NCI-H128 (cell line): ENCODE measurements at regions not wholly inside any gene's neighbourhood (a gene's known extent, or its start where the extent isn't known, plus 50 kb on each side); places are given as distances from the start of the nearest gene placed in this dataset.

Source experiments
- DNase-seq: peaks from one replicate; lab custom pipeline; 2025; ENCODE audit not compliant: unreplicated experiment; lab: John Stamatoyannopoulos, UW

- DNase-seq, result no peak
Measured at GRCh38 chrX:9191392-9191791, 157.5 kb upstream of the FAM9B start.

GRCh38 chrX:9195199-9195880 is 161.4 kb upstream of the FAM9B start:
- DNase-seq, result no peak

GRCh38 chrX:9196961-9197640 is 163.2 kb upstream of the FAM9B start:
- no peak for DNase-seq

GRCh38 chrX:9204560-9204959 is 170.6 kb upstream of the FAM9B start:
- no peak for DNase-seq

DNA sequence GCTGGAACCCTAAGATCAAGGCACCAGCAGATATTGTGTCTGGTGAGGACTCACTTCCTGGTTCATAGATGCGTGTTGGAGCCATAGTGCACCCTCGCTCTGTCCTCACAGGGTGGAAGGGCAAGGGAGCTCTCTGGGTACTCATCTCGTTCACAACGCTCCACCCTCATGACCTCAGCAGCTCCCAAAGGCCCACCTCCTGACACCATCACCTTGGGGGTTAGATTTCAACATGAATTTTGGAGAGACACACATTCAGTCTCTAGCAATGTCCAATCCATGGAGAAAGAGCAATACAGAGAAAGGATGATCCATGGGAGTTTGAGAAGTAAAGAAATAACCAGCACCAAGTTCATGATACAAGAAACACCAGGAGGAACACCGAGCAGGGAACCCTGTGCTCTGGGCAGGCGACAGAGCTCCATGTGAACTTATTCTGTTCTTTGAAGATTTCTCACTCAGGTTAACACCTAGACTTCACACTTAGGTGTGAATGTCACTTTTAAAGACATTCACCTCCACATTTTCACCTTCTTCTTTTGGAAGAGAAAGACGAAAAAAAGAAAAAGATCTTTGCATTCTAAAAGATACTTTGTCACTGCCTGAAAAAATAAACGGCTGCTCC is 171.8 kb upstream of the FAM9B start:
- no peak for DNase-seq

GRCh38 chrX:9207142-9207541 is 173.2 kb upstream of the FAM9B start:
- no peak for DNase-seq

- no peak for DNase-seq
Measured at GRCh38 chrX:9211269-9211668, 177.3 kb upstream of the FAM9B start.

- DNase-seq, result no peak
Measured at GRCh38 chrX:9221781-9222180, 187.9 kb upstream of the FAM9B start.

DNA sequence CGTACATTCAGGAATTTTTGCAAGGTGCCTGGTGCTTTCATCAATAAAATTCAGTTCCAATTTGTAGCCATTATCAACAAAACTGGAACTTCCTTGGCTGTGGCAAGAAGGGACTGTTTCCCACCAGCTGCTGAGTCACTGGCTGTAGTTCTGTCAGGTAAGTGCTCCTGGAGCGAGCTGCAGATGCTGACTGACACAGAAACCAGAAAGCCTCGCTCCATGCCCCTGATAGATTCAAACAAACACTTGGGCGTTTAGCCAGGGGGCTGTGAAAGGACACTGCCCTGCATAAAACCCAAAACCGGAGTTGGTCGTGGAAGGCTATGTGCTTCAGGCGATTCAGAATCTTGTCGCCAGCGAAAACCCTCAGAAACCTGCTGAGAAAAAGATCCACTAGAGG is 188.4 kb upstream of the FAM9B start:
- no peak for DNase-seq

DNA sequence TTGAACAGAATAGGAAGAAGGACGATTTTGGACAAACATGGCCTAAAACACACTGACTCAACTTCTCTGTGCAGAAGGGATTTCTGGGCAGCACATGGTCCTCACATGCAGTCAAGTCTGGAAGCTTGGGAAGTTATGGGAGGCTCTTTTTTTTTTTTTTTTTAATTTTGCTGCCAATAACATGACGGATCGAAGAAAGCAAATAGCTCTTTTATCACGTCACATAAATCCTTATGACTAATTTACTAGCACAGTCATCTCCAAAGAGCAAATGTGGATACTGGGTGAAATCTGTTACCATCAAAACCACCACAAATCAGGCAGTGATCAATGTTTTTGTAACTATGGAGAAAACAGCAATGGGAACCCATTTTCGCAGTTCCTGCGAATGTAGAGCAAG is 193.3 kb upstream of the FAM9B start:
- no peak for DNase-seq

- no peak for DNase-seq
Measured at GRCh38 chrX:9231491-9231890, 197.6 kb upstream of the FAM9B start.

DNA sequence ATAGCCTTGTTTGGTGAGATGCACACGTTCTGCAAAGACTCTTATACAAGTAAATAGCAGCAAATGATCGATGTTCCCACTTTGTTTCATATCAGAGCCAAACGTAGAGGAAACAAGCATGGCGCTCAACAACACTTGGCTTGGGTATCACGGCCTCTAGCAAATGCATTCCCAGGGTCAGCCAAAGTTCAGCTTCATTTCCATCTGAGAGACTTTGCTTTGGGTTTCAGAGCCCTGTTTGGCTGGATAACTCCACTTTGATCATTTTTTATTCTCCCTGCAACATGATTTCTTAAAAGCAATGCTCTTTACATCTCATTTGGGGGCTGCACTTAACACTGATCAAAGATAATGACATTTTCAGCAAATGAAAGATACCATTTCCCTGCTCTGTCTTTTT is 199.2 kb upstream of the FAM9B start:
- DNase-seq, result no peak

DNA sequence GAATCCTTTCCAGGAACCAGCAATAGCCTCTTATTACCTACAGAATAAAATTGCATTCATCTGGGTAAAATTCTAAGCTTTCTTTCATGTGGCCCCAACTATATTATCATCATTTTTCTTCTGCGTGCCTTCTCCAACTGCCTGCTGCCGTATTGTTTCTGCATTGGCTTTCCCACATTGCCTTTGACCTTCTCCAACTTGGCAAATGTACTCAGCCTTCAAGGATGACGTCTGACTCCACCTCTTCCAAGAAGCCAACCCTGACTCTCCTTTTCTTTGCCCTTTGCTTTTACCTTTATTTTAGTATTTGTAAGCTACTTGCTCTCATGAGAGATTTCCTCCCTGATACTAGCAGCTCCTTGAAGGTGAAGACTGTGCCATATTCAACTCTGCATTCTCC is 200.4 kb upstream of the FAM9B start:
- no peak for DNase-seq

DNA sequence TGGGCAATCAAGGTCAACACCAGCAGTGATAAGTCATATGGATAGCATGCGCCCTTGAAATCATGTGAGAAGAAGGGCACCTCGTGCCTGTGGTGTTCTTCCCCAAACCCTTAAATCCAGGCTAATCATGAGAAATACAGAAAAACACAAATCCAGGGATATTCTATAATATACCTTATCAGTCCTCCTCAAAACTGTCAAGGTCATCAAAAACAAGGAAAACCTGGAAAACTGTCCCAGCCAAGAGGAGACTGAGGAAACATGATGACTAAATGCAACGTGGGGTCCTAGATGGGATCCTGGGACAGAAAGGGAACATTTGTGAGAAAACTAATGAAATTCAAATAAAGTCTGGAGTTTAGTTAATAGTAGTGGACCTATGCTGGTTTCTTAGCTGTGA is 201.8 kb upstream of the FAM9B start:
- DNase-seq, result no peak

- DNase-seq, result no peak
Measured at GRCh38 chrX:9240956-9241355, 207.0 kb upstream of the FAM9B start.

DNA sequence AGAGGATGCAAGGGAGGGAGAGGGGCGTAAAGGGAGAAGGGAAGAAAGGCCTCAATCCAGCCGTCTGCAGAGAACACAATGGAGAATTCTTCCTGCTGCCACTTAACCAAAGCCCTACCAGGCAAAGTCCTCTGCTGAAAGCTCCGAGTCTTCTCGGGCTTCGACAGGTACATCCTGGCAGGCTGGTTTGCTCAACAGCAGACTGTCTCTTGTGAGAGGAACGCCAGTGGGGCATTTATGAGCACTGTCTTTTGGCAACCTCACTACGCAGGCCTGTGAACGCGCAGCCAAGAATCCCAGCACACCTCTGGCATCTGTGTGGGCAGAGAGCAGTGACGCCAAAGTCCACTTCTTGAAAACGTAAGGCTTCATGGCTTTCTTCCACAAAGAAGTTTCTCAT is 207.5 kb upstream of the FAM9B start:
- no peak for DNase-seq

DNA sequence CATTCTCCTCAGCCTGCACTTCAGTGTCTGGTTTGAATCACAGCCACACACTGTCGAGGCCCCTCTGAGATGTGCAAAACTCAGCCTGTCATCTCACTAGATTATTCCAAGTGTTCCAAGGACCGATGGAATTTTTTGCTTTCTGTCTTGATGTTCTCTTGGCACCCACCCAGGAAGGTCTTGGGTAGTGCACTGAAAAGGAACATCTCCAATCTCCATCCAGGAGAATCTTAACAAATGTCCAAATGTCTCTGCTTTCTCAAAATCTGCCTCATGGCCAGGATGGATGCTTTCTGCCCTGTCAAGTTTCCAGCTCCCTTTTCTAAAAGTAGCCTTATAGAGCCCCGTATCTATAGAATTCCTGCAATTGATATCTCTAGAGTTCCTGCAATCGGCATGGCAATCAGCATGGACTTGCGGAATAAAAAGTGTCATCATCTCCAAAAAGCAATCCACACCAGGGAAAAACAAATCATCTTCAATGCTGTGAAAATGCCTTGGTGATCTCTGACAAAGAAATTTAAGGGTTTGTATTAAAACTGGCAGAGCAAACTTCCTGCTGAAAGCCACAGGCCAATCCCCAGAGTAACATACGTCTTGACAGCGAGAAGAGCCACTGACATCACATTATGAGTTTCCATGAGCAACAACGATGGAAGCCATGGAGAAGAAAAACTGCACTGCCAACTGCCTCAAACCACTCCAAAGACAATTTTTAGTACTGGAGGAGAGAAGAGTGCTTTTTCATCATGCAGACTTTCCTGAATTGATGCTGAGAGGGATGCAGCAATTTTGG is 215.3 kb upstream of the FAM9B start:
- DNase-seq, result no peak

DNA sequence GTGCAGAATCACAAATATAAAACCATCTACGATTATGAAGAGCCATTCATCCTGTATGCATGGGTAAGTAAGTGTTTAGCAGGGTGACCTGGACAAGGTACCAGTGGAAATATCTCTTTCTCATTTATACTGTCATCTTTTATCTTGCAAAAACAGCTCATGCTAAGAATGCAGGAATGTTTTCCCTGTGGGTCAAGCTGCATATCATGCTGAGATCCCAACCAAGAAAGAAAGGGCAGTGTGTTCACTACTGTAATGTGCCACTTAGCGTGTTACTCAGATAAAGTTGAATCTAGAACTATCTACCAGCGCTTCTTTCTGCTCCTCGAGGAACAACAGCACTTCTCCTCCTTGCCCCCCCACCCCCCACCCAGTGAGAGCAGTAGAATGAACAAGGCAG is 212.7 kb upstream of the TBL1X start:
- DNase-seq, result no peak

DNA sequence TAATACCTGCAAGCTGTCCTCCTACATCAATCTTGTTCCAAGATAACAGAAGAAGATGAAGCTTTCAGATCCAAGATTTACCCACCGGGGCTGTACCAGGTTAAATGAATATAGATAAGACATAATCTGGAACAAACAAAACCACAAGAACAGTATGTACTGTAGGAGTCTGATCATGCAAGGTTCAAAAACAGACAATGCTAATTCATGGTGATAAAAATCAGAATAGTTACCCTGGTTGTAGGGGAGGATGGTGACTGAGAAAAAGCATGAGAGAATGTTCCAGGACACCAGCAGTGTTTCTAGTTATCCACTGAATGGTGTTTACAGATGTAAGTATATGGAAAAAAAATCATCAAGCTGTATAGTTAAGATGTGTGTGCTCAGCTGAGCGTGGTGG is 211.6 kb upstream of the TBL1X start:
- no peak for DNase-seq

GRCh38 chrX:9257718-9258420 is 207.0 kb upstream of the TBL1X start:
- no peak for DNase-seq

DNA sequence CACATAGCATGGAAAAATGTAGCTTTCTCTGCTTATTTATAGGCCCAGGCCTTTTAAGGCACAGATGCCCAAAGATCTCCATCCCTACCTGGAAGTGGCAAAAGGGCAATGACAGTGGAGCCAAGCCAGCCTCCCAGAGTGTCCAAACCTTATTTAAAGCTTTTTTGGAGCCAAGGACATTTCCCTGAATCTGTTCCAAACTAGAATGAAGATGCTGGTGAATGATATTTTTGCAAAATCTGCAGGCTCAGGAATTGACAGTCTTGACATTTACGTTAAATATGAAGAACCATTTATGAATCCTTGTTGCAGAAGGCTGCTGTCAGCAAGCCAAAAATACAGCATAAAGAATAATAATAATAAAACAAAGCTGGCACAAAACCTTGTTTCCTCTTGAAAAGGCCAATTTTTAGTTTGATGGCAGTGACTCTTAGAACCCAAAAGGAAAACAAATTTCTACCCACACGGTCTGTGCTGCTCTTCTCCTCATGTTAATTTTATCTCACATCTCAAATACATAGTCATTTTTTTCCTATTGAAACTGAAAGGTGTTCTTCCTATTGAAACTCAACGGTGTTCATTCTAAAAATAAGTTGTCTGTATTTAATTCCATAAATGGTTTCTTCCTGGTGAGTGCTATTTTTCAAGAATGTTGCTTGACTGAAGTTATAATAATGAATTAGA is 206.3 kb upstream of the TBL1X start:
- no peak for DNase-seq
